ENCODE measurements at regions not wholly inside any gene's neighbourhood (a gene's known extent, or its start where the extent isn't known, plus 50 kb on each side); places are given as distances from the start of the nearest gene placed in this dataset.

GRCh38 chr15:81495780-81496467, 121.9 kb upstream of the TMC3 start:
- Histone ChIP-seq H3K23me2 (ENCODE audit: insufficient read length, low read depth, low read length, poor library complexity, severe bottlenecking) (no peaks in the 10 kb centered on the region), H3K27ac (ENCODE audit: insufficient read length, low read depth, low read length) (no peak overlapping the region), H3K79me2 (ENCODE audit: insufficient read depth, low read length) (no peaks in the 10 kb centered on the region), H3K56ac (ENCODE audit: insufficient read length, low read depth, low read length) (no peak overlapping the region), H3K9ac (ENCODE audit: extremely low read depth, insufficient read length, low read length) (no peak overlapping the region), H2BK12ac (ENCODE audit: insufficient read length, low read depth, low read length) (no peak overlapping the region), H4K91ac (ENCODE audit: insufficient read length, low read depth, low read length) (no peak overlapping the region), H2AK5ac (ENCODE audit: insufficient read length, low read length) (no peak overlapping the region), H4K5ac (ENCODE audit: insufficient read length, low read depth, low read length) (no peak overlapping the region), H4K20me1 (ENCODE audit: control insufficient read depth, insufficient read depth, insufficient read length) (no peaks in the 10 kb centered on the region), H2BK20ac (ENCODE audit: low read depth, low read length, poor library complexity, severe bottlenecking) (no peak overlapping the region), H2AFZ (ENCODE audit: low read length) (no peak overlapping the region), H3K9me3 (ENCODE audit: control insufficient read depth, low read depth, low read length) (no peaks in the 10 kb centered on the region), H3K27me3 (ENCODE audit: insufficient read depth, low read length) (no peaks in the 10 kb centered on the region), H2BK15ac (ENCODE audit: low read depth, low read length) (no peak overlapping the region), H3K18ac (ENCODE audit: insufficient read length, low read depth, low read length) (no peak overlapping the region), H3K23ac (ENCODE audit: insufficient read length, low read depth, low read length) (no peak overlapping the region), H3K4me1 (ENCODE audit: insufficient read depth, low read length) (no peaks in the 10 kb centered on the region; the same call in 1 of the 2 replicates), H2BK5ac (ENCODE audit: insufficient read length, low read length) (no peak overlapping the region), H4K8ac (replicated peaks; ENCODE audit: insufficient read length, low read depth, low read length) (no peak overlapping the region), H3K14ac (ENCODE audit: insufficient read depth, low read length) (no peak overlapping the region), H3T11ph (ENCODE audit: low read length) (no peak overlapping the region), H3K4ac (ENCODE audit: low read depth, low read length) (no peak overlapping the region), H3K79me1 (ENCODE audit: insufficient read depth, low read depth, low read length, poor library complexity, severe bottlenecking) (no peaks in the 10 kb centered on the region), H3K4me2 (ENCODE audit: insufficient read depth, insufficient read length, low read length) (no peak overlapping the region), H2BK120ac (ENCODE audit: low read depth, low read length, poor library complexity, severe bottlenecking) (no peak overlapping the region)
- Mint-ChIP-seq H3K27me3 (ENCODE audit: low read depth) (no peaks in the 10 kb centered on the region; the same call in none of the 2 replicates), H3K9me3 (peaks cover 7 to 8% of the 10 kb centered on the region in 2 experiments), H3K27ac (no peak overlapping the region), H3K36me3 (ENCODE audit: insufficient read depth in 1 of 3, low read depth in 3 of 3) (no peaks in the 10 kb centered on the region; a peak in 1 of 7 replicates), H3K4me1 (peaks cover 9% of the 10 kb centered on the region in 2 experiments), H3K4me3 (no peak overlapping the region)
- no peak for DNase-seq
- no CpG with 5 or more reads among the region's 8 CpGs for WGBS (ENCODE audit: extremely low coverage, insufficient read length, low lambda C conversion rate)
- no peak for TF ChIP-seq CTCF (conservative IDR thresholded peaks at IDR 0.05)

All from H9 (cell line).